GM12878 (cell line): ENCODE measurements at regions not wholly inside any gene's neighbourhood (a gene's known extent, or its start where the extent isn't known, plus 50 kb on each side); places are given as distances from the start of the nearest gene placed in this dataset.

Experiments used
- ATAC-seq: fragments of 200-7000 bp; cut with Tn5 transposase; 3 replicates; pipeline ENCODE4 v1.9.1; 2020; ENCODE audit warnings: mild to moderate bottlenecking, moderate library complexity
- BruUV-seq: library from RNA; stranded (reverse); fragments of 400-500 nt; replicated peaks from 2 replicates; lab custom pipeline; 2021; lab: Mats Ljungman, UMichigan
- CTCF ChIA-PET: fragments of 300-600 bp; sonication (Branson Sonifier 250); formaldehyde crosslinking; extraction: SDS; loops from one replicate; lab custom pipeline; 2021; ENCODE audit warnings: inconsistent platforms; lab: Yijun Ruan, JAX
- POLR2A ChIA-PET: fragments of 350-600 bp; formaldehyde crosslinking; extraction: SDS; loops from one replicate; lab custom pipeline; 2021; ENCODE audit warnings: inconsistent platforms; lab: Charles Lee
- RAD21 ChIA-PET: fragments of 300-600 bp; sonication (Branson Sonifier 250); formaldehyde crosslinking; loops from one replicate; lab custom pipeline; 2023; ENCODE audit warnings: antibody characterized with exemption; ENCODE audit not compliant: unreplicated experiment; lab: Charles Lee
- SMC1A ChIA-PET: fragments of 300-600 bp; sonication (Branson Sonifier 250); formaldehyde crosslinking; loops from one replicate; lab custom pipeline; 2023; ENCODE audit not compliant: unreplicated experiment, uncharacterized antibody; lab: Charles Lee
- DNase-seq: peaks from one replicate; pipeline ENCODE4 v3.0.0-alpha.2; 2011; ENCODE audit warnings: low read depth, low spot score
- FAIRE-seq: peaks from 3 replicates; lab custom pipeline; 2011; peaks lifted over from hg19 to GRCh38; lab: Jason Lieb, UNC
- H2AFZ ChIP-seq: 2 replicates; pipeline ENCODE4 v1.6.0; 2011; ENCODE audit warnings: low read depth, low read length, control low read depth; ENCODE audit not compliant: control insufficient read depth
- H3K27ac ChIP-seq: 2 replicates; pipeline ENCODE4 v1.5.1; 2011; ENCODE audit warnings: control low read depth; ENCODE audit not compliant: control insufficient read depth, insufficient read depth
- H3K27me3 ChIP-seq, 2 experiments: replicated peaks in 1 of 2; 2 replicates each; pipeline versions ENCODE4 v1.6.0 to v1.6.1; 2011; ENCODE audit warnings: low read length in 1 of 2; ENCODE audit not compliant: control insufficient read depth in 2 of 2, insufficient read depth in 2 of 2
- H3K36me3 ChIP-seq, 2 experiments: 2 replicates each; pipeline ENCODE4 v1.5.1; 2011; ENCODE audit warnings: low read length in 1 of 2; ENCODE audit not compliant: control insufficient read depth in 2 of 2, insufficient read depth in 2 of 2
- H3K4me1 ChIP-seq: 2 replicates; pipeline ENCODE4 v1.6.1; 2011; ENCODE audit warnings: mild to moderate bottlenecking, low read length, moderate library complexity, mixed read lengths; ENCODE audit not compliant: control insufficient read depth, insufficient read depth
- H3K4me2 ChIP-seq: 2 replicates; pipeline ENCODE4 v1.6.0; 2011; ENCODE audit warnings: control low read depth; ENCODE audit not compliant: control insufficient read depth, insufficient read depth
- H3K4me3 ChIP-seq: fragments of 200-600 bp; sonication (generic); 2 replicates; pipeline ENCODE4 v1.5.1; 2016
- H3K79me2 ChIP-seq: 2 replicates; pipeline ENCODE4 v1.6.0; 2011; ENCODE audit warnings: low read length; ENCODE audit not compliant: control insufficient read depth, insufficient read depth
- H3K9ac ChIP-seq: 2 replicates; pipeline ENCODE4 v1.8.0; 2011; ENCODE audit warnings: low read length, control low read depth, mixed read lengths; ENCODE audit not compliant: control insufficient read depth, insufficient read depth
- H3K9me3 ChIP-seq: replicated peaks from 3 replicates; pipeline ENCODE4 v1.5.1; 2011; ENCODE audit warnings: mild to moderate bottlenecking, low read length; ENCODE audit not compliant: control insufficient read depth, insufficient read depth
- H4K20me1 ChIP-seq: 2 replicates; pipeline ENCODE4 v1.6.0; 2011; ENCODE audit not compliant: control insufficient read depth, insufficient read depth
- BRCA1 ChIP-seq: IDR thresholded peaks from 2 replicates; pipeline ENCODE4 v1.6.1; 2011; ENCODE audit warnings: low read depth, low read length, improper control_type of control experiment
- CBX3 ChIP-seq: fragments of 200-600 bp; sonication (generic); IDR thresholded peaks from 2 replicates; pipeline ENCODE4 v1.6.1; 2016; ENCODE audit warnings: low read depth, borderline replicate concordance
- CEBPB ChIP-seq, 2 experiments: fragments of 150-350 bp in 1 of 2; IDR thresholded peaks; 2 replicates each; pipeline ENCODE4 v1.6.1; 2012 to 2014; ENCODE audit warnings: low read depth in 2 of 2, low read length in 2 of 2, borderline replicate concordance in 1 of 2, inconsistent platforms in 1 of 2
- CREB1 ChIP-seq: IDR thresholded peaks from 2 replicates; pipeline ENCODE4 v1.6.1; 2012; ENCODE audit warnings: low read depth, mild to moderate bottlenecking, inconsistent platforms
- EGR1 ChIP-seq, 2 experiments: IDR thresholded peaks; 1 replicate in 1 of 2; 2 replicates in 1 of 2; pipeline ENCODE4 v1.6.1; 2011 to 2012; ENCODE audit warnings: low read depth in 2 of 2, low read length in 2 of 2, borderline replicate concordance in 1 of 2, mild to moderate bottlenecking in 1 of 2, moderate library complexity in 1 of 2
- FOXK2 ChIP-seq: fragments of 450-650 bp; IDR thresholded peaks from 2 replicates; pipeline ENCODE4 v1.6.1; 2017; ENCODE audit warnings: mild to moderate bottlenecking, moderate library complexity
- LARP7 ChIP-seq: fragments of 450-650 bp; IDR thresholded peaks from 2 replicates; pipeline ENCODE4 v1.6.1; 2017; ENCODE audit warnings: mild to moderate bottlenecking
- MYC ChIP-seq: IDR thresholded peaks from 2 replicates; pipeline ENCODE4 v1.6.1; 2011; ENCODE audit warnings: mild to moderate bottlenecking, low read length, moderate library complexity, inconsistent platforms; ENCODE audit not compliant: insufficient read depth, insufficient replicate concordance, insufficient read length, severe bottlenecking
- NFIC ChIP-seq: IDR thresholded peaks from 2 replicates; pipeline ENCODE4 v1.6.1; 2012; ENCODE audit warnings: low read depth, mild to moderate bottlenecking, inconsistent platforms, low read length, moderate library complexity
- RBBP5 ChIP-seq: fragments of 200-600 bp; sonication (generic); conservative IDR thresholded peaks from 2 replicates; pipeline ENCODE4 v1.6.1; 2016
- SPI1 ChIP-seq: IDR thresholded peaks from 2 replicates; pipeline ENCODE4 v1.6.1; 2011; ENCODE audit warnings: low read depth, mild to moderate bottlenecking, low read length, moderate library complexity, borderline replicate concordance; ENCODE audit not compliant: insufficient read depth
- SRF ChIP-seq, 2 experiments: IDR thresholded peaks; 2 replicates each; pipeline ENCODE4 v1.6.1; 2011; ENCODE audit warnings: low read depth in 2 of 2, low read length in 2 of 2, mild to moderate bottlenecking in 1 of 2, moderate library complexity in 1 of 2
- SUZ12 ChIP-seq: fragments of 200-600 bp; sonication (generic); IDR thresholded peaks from one replicate; pipeline ENCODE4 v1.6.1; 2018; ENCODE audit warnings: antibody characterized with exemption, mild to moderate bottlenecking; ENCODE audit not compliant: unreplicated experiment
- USF1 ChIP-seq: IDR thresholded peaks from 2 replicates; pipeline ENCODE4 v1.6.1; 2011; ENCODE audit warnings: borderline replicate concordance, low read depth, mild to moderate bottlenecking, moderate library complexity, mixed read lengths, low read length; ENCODE audit not compliant: insufficient read depth; ENCODE audit errors: extremely low read length
- ZNF274 ChIP-seq: IDR thresholded peaks from one replicate; pipeline ENCODE4 v1.8.0; 2011; ENCODE audit not compliant: insufficient read length, insufficient read depth
- ZNF592 ChIP-seq: fragments of 450-650 bp; IDR thresholded peaks from 2 replicates; pipeline ENCODE4 v1.6.1; 2017; ENCODE audit warnings: mild to moderate bottlenecking, moderate library complexity
- WGBS: methylation state at CpG from one replicate; pipeline ENCODE4 v1.1.6; 2016; ENCODE audit warnings: low lambda C conversion rate; ENCODE audit not compliant: insufficient replicate concordance, insufficient coverage; ENCODE audit errors: missing lambda C conversion rate; 5-methylcytosine and 5-hydroxymethylcytosine counted together
- in situ Hi-C: fragments of 300-500 bp; cut with MboI; formaldehyde crosslinking; loops from 9 replicates; pipeline ENCODE4 v1.14.3; 2018; ENCODE audit warnings: mixed read lengths
- intact Hi-C: fragments of 100-400 bp; cut with micrococcal nuclease; formaldehyde crosslinking; loops from one replicate; pipeline ENCODE4 v1.14.2; 2022; ENCODE audit not compliant: unreplicated experiment
- TF ChIP-seq, protein P1 (sequence below): fragments of 450-650 bp; formaldehyde crosslinking; IDR thresholded peaks from 2 replicates; pipeline ENCODE4 v1.5.0; 2022; ENCODE audit warnings: mild to moderate bottlenecking, missing genetic modification characterization

GRCh38 chr3:18086078-18086477 lies 339.1 kb downstream of the SATB1 start:
- DNase-seq (no peak), ATAC-seq (no peak), FAIRE-seq (no peak)
- TF ChIP-seq RBBP5 (no peak), FOXK2 (no peak), USF1 (no peak), CBX3 (no peak), SRF (IDR thresholded peaks at IDR 0.05; ENCODE audit: low read depth in 2 of 2, low read length in 2 of 2) (no peak), SUZ12 (no peak), ZNF592 (no peak), SPI1 (no peak), LARP7 (no peak), NFIC (no peak), BRCA1 (no peak), CREB1 (no peak), EGR1 (IDR thresholded peaks at IDR 0.05; ENCODE audit: borderline replicate concordance in 1 of 2, low read depth in 2 of 2, low read length in 2 of 2) (no peak), ZNF274 (no peak), MYC (no peak), CEBPB (IDR thresholded peaks at IDR 0.05; ENCODE audit: borderline replicate concordance in 1 of 2, low read depth in 2 of 2, low read length in 2 of 2) (no peak)
- TF ChIP-seq, protein P1, sequence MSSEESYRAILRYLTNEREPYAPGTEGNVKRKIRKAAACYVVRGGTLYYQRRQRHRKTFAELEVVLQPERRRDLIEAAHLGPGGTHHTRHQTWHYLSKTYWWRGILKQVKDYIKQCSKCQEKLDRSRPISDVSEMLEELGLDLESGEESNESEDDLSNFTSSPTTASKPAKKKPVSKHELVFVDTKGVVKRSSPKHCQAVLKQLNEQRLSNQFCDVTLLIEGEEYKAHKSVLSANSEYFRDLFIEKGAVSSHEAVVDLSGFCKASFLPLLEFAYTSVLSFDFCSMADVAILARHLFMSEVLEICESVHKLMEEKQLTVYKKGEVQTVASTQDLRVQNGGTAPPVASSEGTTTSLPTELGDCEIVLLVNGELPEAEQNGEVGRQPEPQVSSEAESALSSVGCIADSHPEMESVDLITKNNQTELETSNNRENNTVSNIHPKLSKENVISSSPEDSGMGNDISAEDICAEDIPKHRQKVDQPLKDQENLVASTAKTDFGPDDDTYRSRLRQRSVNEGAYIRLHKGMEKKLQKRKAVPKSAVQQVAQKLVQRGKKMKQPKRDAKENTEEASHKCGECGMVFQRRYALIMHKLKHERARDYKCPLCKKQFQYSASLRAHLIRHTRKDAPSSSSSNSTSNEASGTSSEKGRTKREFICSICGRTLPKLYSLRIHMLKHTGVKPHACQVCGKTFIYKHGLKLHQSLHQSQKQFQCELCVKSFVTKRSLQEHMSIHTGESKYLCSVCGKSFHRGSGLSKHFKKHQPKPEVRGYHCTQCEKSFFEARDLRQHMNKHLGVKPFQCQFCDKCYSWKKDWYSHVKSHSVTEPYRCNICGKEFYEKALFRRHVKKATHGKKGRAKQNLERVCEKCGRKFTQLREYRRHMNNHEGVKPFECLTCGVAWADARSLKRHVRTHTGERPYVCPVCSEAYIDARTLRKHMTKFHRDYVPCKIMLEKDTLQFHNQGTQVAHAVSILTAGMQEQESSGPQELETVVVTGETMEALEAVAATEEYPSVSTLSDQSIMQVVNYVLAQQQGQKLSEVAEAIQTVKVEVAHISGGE: no peak
- in situ Hi-C loops: no loop called here
- H3K4me1 ChIP-seq: no peaks in the 10 kb centered on the region
- RAD21 ChIA-PET: interaction anchor here (0.9 kb wide), 1 partner anchor 41 kb away, joined by 4 read pairs; no protein-coding TSS in a partner anchor
- no peak overlapping the region for H3K4me3 ChIP-seq
- H4K20me1 ChIP-seq: no peaks in the 10 kb centered on the region
- no peaks in the 10 kb centered on the region for H3K79me2 ChIP-seq
- SMC1A ChIA-PET: interaction anchor here (0.7 to 1.5 kb wide), 2 partner anchors 24 to 41 kb away, joined by 3 read pairs; no protein-coding TSS in a partner anchor
- BruUV-seq: no TSS peak
- CTCF ChIA-PET: interaction anchor here (1.2 kb wide), 1 partner anchor 192 kb away, joined by 3 read pairs; no protein-coding TSS in a partner anchor
- H2AFZ ChIP-seq: no peak overlapping the region
- H3K27ac ChIP-seq: no peak overlapping the region
- 0% methylated on average over 7 of the region's 7 CpGs for WGBS
- intact Hi-C loops: no loop called here
- no peak overlapping the region for H3K9ac ChIP-seq
- POLR2A ChIA-PET: no interaction called here
- H3K9me3 ChIP-seq: no peaks in the 10 kb centered on the region
- H3K27me3 ChIP-seq: no peaks in the 10 kb centered on the region; a peak in 1 of 4 replicates
- no peaks in the 10 kb centered on the region for H3K36me3 ChIP-seq
- no peak overlapping the region for H3K4me2 ChIP-seq
